Right atrium auricular region (tissue), 2 donors: ENCODE measurements at regions not wholly inside any gene's neighbourhood (a gene's known extent, or its start where the extent isn't known, plus 50 kb on each side); places are given as distances from the start of the nearest gene placed in this dataset.

Experiments used
- DNase-seq: peaks from one replicate; pipeline ENCODE4 v3.0.0-alpha.2; 2019; ENCODE audit warnings: low spot score
- H3K27ac ChIP-seq, 2 donors: fragments of 200-600 bp; sonication (generic); 1 replicate in 1 of 2; 2 replicates in 1 of 2; pipeline ENCODE4 v1.5.1; 2016 to 2019
- H3K27me3 ChIP-seq, 2 donors: fragments of 200-600 bp; sonication (generic); one replicate each; pipeline versions ENCODE4 v1.5.1 to v1.6.0; 2017 to 2019
- H3K36me3 ChIP-seq: fragments of 200-600 bp; sonication (generic); one replicate; pipeline ENCODE4 v1.5.1; 2016
- H3K4me1 ChIP-seq, 2 donors: fragments of 200-600 bp; sonication (generic); one replicate each; pipeline versions ENCODE4 v1.5.1 to v1.6.0; 2017 to 2019
- H3K4me3 ChIP-seq, 2 donors: fragments of 200-600 bp; sonication (generic); 1 replicate in 1 of 2; 2 replicates in 1 of 2; pipeline ENCODE4 v1.5.1; 2017 to 2019; ENCODE audit warnings: mild to moderate bottlenecking in 1 of 2, moderate library complexity in 1 of 2
- H3K9me3 ChIP-seq, 2 donors: fragments of 200-600 bp; sonication (generic); one replicate each; pipeline ENCODE4 v1.5.1; 2019
- CTCF ChIP-seq, 2 donors: fragments of 200-600 bp; sonication (generic); IDR thresholded peaks; one replicate each; pipeline ENCODE4 v1.5.1; 2019; ENCODE audit warnings: antibody characterized with exemption in 2 of 2

DNA sequence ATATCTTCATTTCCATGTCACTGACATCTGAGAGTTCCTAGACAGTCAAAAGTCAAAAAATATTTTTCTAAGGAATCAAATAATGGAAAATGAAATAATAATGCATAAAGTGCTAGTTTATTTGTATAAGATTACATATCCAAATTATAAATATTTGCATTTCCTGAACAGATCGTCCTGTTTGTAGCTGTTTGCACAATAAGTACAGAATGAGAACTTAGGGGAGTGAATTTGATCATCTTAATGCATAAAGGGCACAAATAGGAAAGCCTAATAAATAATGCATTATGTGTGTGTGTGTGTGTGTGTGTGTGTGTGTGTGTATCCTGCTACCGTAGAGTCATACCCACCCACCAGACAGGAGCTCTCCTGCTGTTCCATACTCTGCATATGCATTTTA, 521.0 kb upstream of the EPHA7 start:
- TF ChIP-seq CTCF (IDR thresholded peaks at IDR 0.05), result no peak
- DNase-seq, result no peak
- Histone ChIP-seq H3K9me3 (no peaks in the 10 kb centered on the region), H3K27me3 (no peaks in the 10 kb centered on the region), H3K4me1 (no peaks in the 10 kb centered on the region), H3K36me3 (no peaks in the 10 kb centered on the region), H3K4me3 (no peak overlapping the region), H3K27ac (no peak overlapping the region)

- Histone ChIP-seq H3K27ac (no peak overlapping the region), H3K36me3 (no peaks in the 10 kb centered on the region), H3K4me3 (no peak overlapping the region), H3K4me1 (no peaks in the 10 kb centered on the region), H3K9me3 (no peaks in the 10 kb centered on the region), H3K27me3 (no peaks in the 10 kb centered on the region)
- TF ChIP-seq CTCF (IDR thresholded peaks at IDR 0.05), result no peak
- DNase-seq, result no peak
These were observed 512.8 kb upstream of the EPHA7 start for GRCh38 chr6:93932175-93932574.

DNA sequence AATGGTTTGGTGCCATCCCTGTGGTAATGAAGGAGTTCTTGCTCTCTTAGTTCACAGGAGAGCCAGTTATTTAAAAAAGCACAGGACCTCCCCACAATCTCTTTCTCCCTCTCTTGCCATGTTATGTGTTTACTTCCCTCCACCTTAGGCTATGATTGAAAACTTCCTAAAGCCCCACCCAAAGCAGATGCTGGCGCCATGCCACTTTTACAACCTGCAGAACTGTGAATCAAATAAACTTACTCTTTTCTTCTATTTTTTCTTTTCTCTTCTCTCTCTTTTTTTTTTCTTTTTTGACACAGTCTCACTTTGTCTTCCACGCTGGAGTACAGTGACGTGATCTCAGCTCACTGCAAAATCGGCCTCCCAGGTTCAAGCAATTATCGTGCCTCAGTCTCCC, 508.4 kb upstream of the EPHA7 start:
- Histone ChIP-seq H3K36me3 (no peaks in the 10 kb centered on the region), H3K4me3 (no peak overlapping the region), H3K9me3 (no peaks in the 10 kb centered on the region), H3K27me3 (no peaks in the 10 kb centered on the region), H3K4me1 (no peaks in the 10 kb centered on the region), H3K27ac (no peak overlapping the region)
- no peak for TF ChIP-seq CTCF (IDR thresholded peaks at IDR 0.05)
- DNase-seq, result no peak

DNA sequence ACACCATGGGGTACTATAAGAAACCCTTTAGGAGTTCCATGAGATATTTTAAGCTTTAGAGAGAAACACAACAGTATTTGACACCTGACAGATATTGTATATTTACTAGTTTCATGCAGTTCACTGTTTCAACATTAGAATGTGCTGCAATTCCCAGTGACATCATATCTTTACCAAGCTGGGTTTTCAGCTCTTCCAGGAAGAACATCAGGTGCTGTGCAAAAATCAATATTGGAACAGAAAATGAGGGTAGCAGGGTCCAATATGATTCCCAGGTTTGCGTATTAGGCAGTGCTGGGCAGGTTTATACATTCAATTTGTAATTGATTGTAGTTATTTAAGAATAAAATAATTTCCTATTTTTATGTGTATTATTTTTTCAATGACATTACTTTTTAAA, 500.0 kb upstream of the EPHA7 start:
- no peaks in the 10 kb centered on the region for H3K36me3 ChIP-seq
- H3K4me3 ChIP-seq, result no peak overlapping the region
- no peaks in the 10 kb centered on the region for H3K4me1 ChIP-seq
- H3K9me3 ChIP-seq, result no peaks in the 10 kb centered on the region
- DNase-seq, result no peak
- H3K27ac ChIP-seq, result no peak overlapping the region
- H3K27me3 ChIP-seq, result no peaks in the 10 kb centered on the region
- no peak for TF ChIP-seq CTCF (IDR thresholded peaks at IDR 0.05)

DNA sequence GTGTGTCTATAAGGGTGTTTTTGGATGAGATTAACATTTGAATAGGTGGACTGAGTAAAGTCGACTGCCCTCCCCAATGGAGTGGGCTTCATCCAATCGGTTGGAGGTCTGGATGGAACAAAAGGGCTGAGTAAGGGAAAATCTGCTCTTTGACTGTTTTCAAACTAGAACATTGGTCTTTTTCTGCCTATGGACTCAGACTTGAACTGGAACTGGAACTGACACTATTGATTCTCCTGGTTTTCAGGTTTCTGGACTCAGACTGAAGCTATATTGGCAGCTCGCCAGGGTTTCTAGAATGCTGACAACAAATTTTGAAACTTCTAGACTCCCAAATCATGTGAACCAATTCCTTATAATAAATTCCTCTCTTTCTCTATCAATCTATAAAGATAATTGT, 498.9 kb upstream of the EPHA7 start:
- H3K9me3 ChIP-seq, result no peaks in the 10 kb centered on the region
- H3K27ac ChIP-seq, result no peak overlapping the region
- H3K27me3 ChIP-seq, result no peaks in the 10 kb centered on the region
- TF ChIP-seq CTCF (IDR thresholded peaks at IDR 0.05), result no peak
- H3K4me1 ChIP-seq, result no peaks in the 10 kb centered on the region
- DNase-seq, result no peak
- H3K4me3 ChIP-seq, result no peak overlapping the region
- no peaks in the 10 kb centered on the region for H3K36me3 ChIP-seq

- no peak overlapping the region for H3K27ac ChIP-seq
- no peak for TF ChIP-seq CTCF (IDR thresholded peaks at IDR 0.05)
- H3K4me1 ChIP-seq, result no peaks in the 10 kb centered on the region
- no peaks in the 10 kb centered on the region for H3K27me3 ChIP-seq
- H3K4me3 ChIP-seq, result no peak overlapping the region
- DNase-seq, result no peak
- H3K36me3 ChIP-seq, result no peaks in the 10 kb centered on the region
- no peaks in the 10 kb centered on the region for H3K9me3 ChIP-seq
These were observed 497.9 kb upstream of the EPHA7 start for GRCh38 chr6:93917216-93917615.
